ENCODE measurements at regions not wholly inside any gene's neighbourhood (a gene's known extent, or its start where the extent isn't known, plus 50 kb on each side); places are given as distances from the start of the nearest gene placed in this dataset.

DNA sequence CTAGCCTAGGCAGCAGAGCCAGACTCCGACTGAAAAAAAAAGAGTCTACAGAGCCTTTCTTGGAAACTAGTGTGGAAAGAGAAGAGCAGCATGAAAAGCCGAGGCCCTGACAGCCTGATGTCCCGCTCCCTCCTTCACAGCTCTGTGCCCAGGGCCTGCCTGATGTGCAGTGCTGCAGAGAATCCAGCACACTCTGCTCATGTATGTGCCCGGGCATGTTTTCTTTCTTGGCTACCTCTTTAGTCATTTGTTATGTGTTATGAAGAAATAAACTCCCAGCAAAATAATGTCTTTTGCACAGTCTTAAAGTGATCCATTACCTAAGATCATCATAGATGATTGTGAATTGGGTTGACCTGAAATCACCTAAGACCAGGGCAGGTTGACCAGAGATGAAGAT lies 78.1 kb upstream of the EZR start:
- no peaks in the 10 kb centered on the region for H3K79me1 ChIP-seq (ENCODE audit: low read depth, low read length)
- H4K20me1 ChIP-seq (replicated peaks in 1 of 2; ENCODE audit: control insufficient read depth in 1 of 2, insufficient read depth in 2 of 2, low read length in 2 of 2) = no peaks in the 10 kb centered on the region
- no peak overlapping the region for H3K23ac ChIP-seq (ENCODE audit: insufficient read length)
- H4K8ac ChIP-seq (ENCODE audit: extremely low read depth, insufficient read depth, low read length) = no peak overlapping the region
- H3K27ac ChIP-seq (ENCODE audit: low read depth, low read length) = no peak overlapping the region
- H3K23me2 ChIP-seq (ENCODE audit: low read depth, low read length) = no peaks in the 10 kb centered on the region
- no peaks in the 10 kb centered on the region for H3K79me2 ChIP-seq (ENCODE audit: control insufficient read depth in 1 of 2, insufficient read depth in 2 of 2, low read length in 2 of 2)
- no peaks in the 10 kb centered on the region for H3K9me3 ChIP-seq (ENCODE audit: insufficient read depth in 2 of 2, low read depth in 1 of 2, low read length in 1 of 2)
- no peak overlapping the region for H4K91ac ChIP-seq (replicated peaks; ENCODE audit: insufficient read length, low read length)
- FAIRE-seq = no peak
- H3K4me2 ChIP-seq (ENCODE audit: insufficient read depth in 1 of 2, low read depth in 2 of 2, low read length in 2 of 2) = no peak overlapping the region
- H2BK12ac ChIP-seq (ENCODE audit: low read depth, low read length) = 0 out of 2 replicates have a peak overlapping the region, but pooled peaks have one; percentile 52
- no peak overlapping the region for H3K14ac ChIP-seq (ENCODE audit: insufficient read length)
- no peaks in the 10 kb centered on the region for H3K27me3 ChIP-seq (replicated peaks in 1 of 4; ENCODE audit: control insufficient read depth in 3 of 4, extremely low read depth in 1 of 4, insufficient read depth in 3 of 4, low read length in 3 of 4)
- no peak overlapping the region for H2BK120ac ChIP-seq (replicated peaks; ENCODE audit: low read depth, low read length)
- no peaks in the 10 kb centered on the region for H3K36me3 ChIP-seq (ENCODE audit: control insufficient read depth in 2 of 4, insufficient read depth in 4 of 4, low read length in 3 of 4)
- no peak for DNase-seq (ENCODE audit: low read depth in 1 of 2, low spot score in 2 of 2)
- peak overlapping the region; percentile 48; the same call in 1 of the 2 replicates for H2BK5ac ChIP-seq (ENCODE audit: low read depth, low read length)
- no peak overlapping the region for H3K4me3 ChIP-seq (ENCODE audit: extremely low read depth in 1 of 4, insufficient read depth in 2 of 4, low read depth in 3 of 4, low read length in 4 of 4)
- no peak overlapping the region for H4K5ac ChIP-seq (ENCODE audit: insufficient read length, low read depth, low read length)
- peak overlapping the region; percentile 79; the same call in 1 of the 2 replicates for H3K18ac ChIP-seq (ENCODE audit: extremely low read depth, low read length)
- no peak overlapping the region for H2BK20ac ChIP-seq (ENCODE audit: low read length)
- POLR2A ChIA-PET (ENCODE audit: partially characterized antibody) = interaction anchor here (0.7 to 1.0 kb wide), 2 partner anchors 25 to 83 kb away, joined by 3 read pairs; no protein-coding TSS in a partner anchor
- no peak overlapping the region for H3K4ac ChIP-seq (replicated peaks; ENCODE audit: insufficient read length, low read depth, low read length)
- 90% methylated on average over 4 of the region's 4 CpGs; no CpG with 5 or more reads in 1 of the 2 experiments for WGBS, 2 experiments (ENCODE audit: extremely low coverage in 1 of 2, insufficient coverage in 1 of 2, insufficient read length in 1 of 2, insufficient replicate concordance in 2 of 2, low coverage in 1 of 2, low lambda C conversion rate in 2 of 2, missing lambda C conversion rate in 1 of 2)
- CTCF ChIA-PET (ENCODE audit: partially characterized antibody) = interaction anchor here (1.3 kb wide), 1 partner anchor 20 kb away, joined by 3 read pairs; no protein-coding TSS in a partner anchor
- H3K4me1 ChIP-seq (replicated peaks in 1 of 4; ENCODE audit: control insufficient read depth in 3 of 4, insufficient read depth in 4 of 4, low read length in 3 of 4) = peaks cover 0 to 11% (median 0%) of the 10 kb centered on the region in 4 experiments; a peak in 3 of 7 replicates
- H3K9ac ChIP-seq (replicated peaks in 1 of 4; ENCODE audit: extremely low read depth in 1 of 4, low read depth in 3 of 4, low read length in 3 of 4) = no peak overlapping the region
- no peak overlapping the region for H3K56ac ChIP-seq (replicated peaks; ENCODE audit: insufficient read length, low read depth, low read length)
- H2AK5ac ChIP-seq (ENCODE audit: low read depth, low read length) = no peak overlapping the region
- no peak overlapping the region for H2BK15ac ChIP-seq (ENCODE audit: low read length)
- H2AFZ ChIP-seq (ENCODE audit: low read length) = peak overlapping the region; percentile 16; the same call in 1 of the 2 replicates
- no peak for TF ChIP-seq POLR2A (IDR thresholded peaks at IDR 0.05; ENCODE audit: control extremely low read depth in 1 of 2, low read depth in 2 of 2, low read length in 2 of 2)
- TF ChIP-seq CTBP2 (IDR thresholded peaks at IDR 0.05; ENCODE audit: borderline replicate concordance, insufficient read depth, insufficient read length, low read length) = no peak
- TF ChIP-seq JUND (IDR thresholded peaks at IDR 0.05; ENCODE audit: low read length) = no peak
- no peak for TF ChIP-seq HDAC6 (IDR thresholded peaks at IDR 0.05; ENCODE audit: low read depth, low read length)
- no peak for TF ChIP-seq CHD2 (IDR thresholded peaks at IDR 0.05; ENCODE audit: low read length)
- TF ChIP-seq FOSL1 (IDR thresholded peaks at IDR 0.05; ENCODE audit: insufficient read depth, low read depth, low read length) = no peak
- no peak for TF ChIP-seq TAF7 (optimal IDR thresholded peaks at IDR 0.05; ENCODE audit: borderline replicate concordance, low read depth, low read length)
- TF ChIP-seq JUN (IDR thresholded peaks at IDR 0.05; ENCODE audit: low read depth, low read length) = no peak
- TF ChIP-seq TAF1 (IDR thresholded peaks at IDR 0.05; ENCODE audit: low read depth, low read length) = no peak

Data from H1 (cell line).